GM12891 (cell line): ENCODE measurements at regions not wholly inside any gene's neighbourhood (a gene's known extent, or its start where the extent isn't known, plus 50 kb on each side); places are given as distances from the start of the nearest gene placed in this dataset.

Experiments used
- POLR2A ChIP-seq: IDR thresholded peaks from 2 replicates; pipeline ENCODE4 v1.6.1; 2011; ENCODE audit warnings: low read depth, low read length, control low read depth
- POLR2AphosphoS5 ChIP-seq: IDR thresholded peaks from 2 replicates; pipeline ENCODE4 v1.6.1; 2011; ENCODE audit warnings: low read depth, low read length, control low read depth
- POU2F2 ChIP-seq: IDR thresholded peaks from 2 replicates; pipeline ENCODE4 v1.6.1; 2011; ENCODE audit warnings: low read depth, mild to moderate bottlenecking, control low read depth, low read length, moderate library complexity

- no peak for TF ChIP-seq POLR2A
- TF ChIP-seq POLR2AphosphoS5 = no peak
- no peak for TF ChIP-seq POU2F2
Observed at GRCh38 chr10:78377356-78377755, 343.7 kb downstream of the RPS24 start.
